BLaER1 (cell line): ENCODE measurements at regions not wholly inside any gene's neighbourhood (a gene's known extent, or its start where the extent isn't known, plus 50 kb on each side); places are given as distances from the start of the nearest gene placed in this dataset.

Source experiments
- H3K27ac ChIP-seq: shearing (Covaris generic); formaldehyde crosslinking; 2 replicates; pipeline ENCODE4 v1.8.1; 2022
- H3K27me3 ChIP-seq: shearing (Covaris generic); formaldehyde crosslinking; 2 replicates; pipeline ENCODE4 v1.8.1; 2022
- H3K36me3 ChIP-seq: shearing (Covaris generic); formaldehyde crosslinking; 2 replicates; pipeline ENCODE4 v1.8.1; 2022
- H3K4me1 ChIP-seq: shearing (Covaris generic); formaldehyde crosslinking; 2 replicates; pipeline ENCODE4 v1.8.1; 2022
- H3K4me2 ChIP-seq: shearing (Covaris generic); formaldehyde crosslinking; 2 replicates; pipeline ENCODE4 v1.8.1; 2022
- H3K4me3 ChIP-seq: shearing (Covaris generic); formaldehyde crosslinking; 2 replicates; pipeline ENCODE4 v1.8.1; 2022
- H3K9ac ChIP-seq: shearing (Covaris generic); formaldehyde crosslinking; 2 replicates; pipeline ENCODE4 v1.8.1; 2022
- H3K9me3 ChIP-seq: shearing (Covaris generic); formaldehyde crosslinking; 2 replicates; pipeline ENCODE4 v1.8.1; 2022
- H4K20me1 ChIP-seq: shearing (Covaris generic); formaldehyde crosslinking; 2 replicates; pipeline ENCODE4 v1.8.1; 2022
- Cebpa-rat ChIP-seq: shearing (Covaris generic); IDR thresholded peaks from 2 replicates; pipeline ENCODE4 v1.8.1; 2022

GRCh38 chr1:59142311-59143132, 154.4 kb upstream of the FGGY start:
- H3K4me1 ChIP-seq, result peaks cover 40% of the 10 kb centered on the region
- TF ChIP-seq Cebpa-rat, result no peak
- no peaks in the 10 kb centered on the region for H3K9me3 ChIP-seq
- no peak overlapping the region for H3K9ac ChIP-seq
- no peaks in the 10 kb centered on the region for H4K20me1 ChIP-seq
- no peaks in the 10 kb centered on the region for H3K36me3 ChIP-seq
- peaks cover 16% of the 10 kb centered on the region for H3K27me3 ChIP-seq
- H3K27ac ChIP-seq, result no peak overlapping the region
- no peak overlapping the region for H3K4me3 ChIP-seq
- H3K4me2 ChIP-seq, result no peak overlapping the region

GRCh38 chr1:59143133-59143487, 153.8 kb upstream of the FGGY start:
- Histone ChIP-seq H3K9ac (no peak overlapping the region), H3K4me1 (peaks cover 34% of the 10 kb centered on the region), H3K27ac (no peak overlapping the region), H3K4me3 (no peak overlapping the region), H4K20me1 (no peaks in the 10 kb centered on the region), H3K9me3 (no peaks in the 10 kb centered on the region), H3K27me3 (peaks cover 22% of the 10 kb centered on the region), H3K36me3 (no peaks in the 10 kb centered on the region), H3K4me2 (no peak overlapping the region)
- TF ChIP-seq Cebpa-rat, result no peak

DNA sequence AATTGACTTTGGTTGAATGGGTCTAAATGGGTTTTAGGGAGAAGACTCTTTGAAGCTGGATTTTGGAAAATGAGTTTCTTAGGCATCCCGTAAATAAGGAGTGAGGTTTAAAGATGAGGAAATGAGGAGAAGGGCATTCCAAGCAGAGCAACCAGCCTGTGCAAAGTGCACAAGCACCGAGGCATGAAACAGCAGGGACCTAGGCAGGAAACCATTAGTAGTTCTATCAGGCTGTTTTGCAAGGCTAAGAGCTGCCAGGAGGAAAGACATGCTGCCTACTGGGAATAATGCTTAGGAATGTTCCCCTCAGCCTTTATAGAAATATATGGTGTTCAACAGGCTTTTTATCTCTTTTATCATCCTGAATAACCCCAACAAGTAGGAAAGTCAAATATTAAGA, 153.1 kb upstream of the FGGY start:
- H4K20me1 ChIP-seq, result no peaks in the 10 kb centered on the region
- no peak overlapping the region for H3K4me3 ChIP-seq
- H3K9ac ChIP-seq, result no peak overlapping the region
- no peaks in the 10 kb centered on the region for H3K36me3 ChIP-seq
- no peak for TF ChIP-seq Cebpa-rat
- no peak overlapping the region for H3K4me2 ChIP-seq
- peaks cover 25% of the 10 kb centered on the region for H3K27me3 ChIP-seq
- no peaks in the 10 kb centered on the region for H3K9me3 ChIP-seq
- H3K27ac ChIP-seq, result no peak overlapping the region
- peaks cover 27% of the 10 kb centered on the region for H3K4me1 ChIP-seq

GRCh38 chr1:59144959-59145358, 151.9 kb upstream of the FGGY start:
- Histone ChIP-seq H3K36me3 (no peaks in the 10 kb centered on the region), H3K4me1 (peaks cover 16% of the 10 kb centered on the region), H3K27ac (no peak overlapping the region), H3K9me3 (no peaks in the 10 kb centered on the region), H4K20me1 (no peaks in the 10 kb centered on the region), H3K27me3 (peaks cover 25% of the 10 kb centered on the region), H3K4me3 (no peak overlapping the region), H3K9ac (no peak overlapping the region), H3K4me2 (no peak overlapping the region)
- TF ChIP-seq Cebpa-rat, result no peak

- 0 out of 2 replicates have a peak overlapping the region, but pooled peaks have one; percentile 64 for H3K4me3 ChIP-seq
- H4K20me1 ChIP-seq, result no peaks in the 10 kb centered on the region
- H3K36me3 ChIP-seq, result no peaks in the 10 kb centered on the region
- no peak overlapping the region for H3K9ac ChIP-seq
- TF ChIP-seq Cebpa-rat, result no peak
- H3K4me1 ChIP-seq, result peaks cover 23% of the 10 kb centered on the region
- peaks cover 25% of the 10 kb centered on the region for H3K27me3 ChIP-seq
- peak overlapping the region; percentile 88 for H3K4me2 ChIP-seq
- H3K9me3 ChIP-seq, result no peaks in the 10 kb centered on the region
- H3K27ac ChIP-seq, result no peak overlapping the region
Observed at GRCh38 chr1:59146056-59146455, 150.8 kb upstream of the FGGY start.

DNA sequence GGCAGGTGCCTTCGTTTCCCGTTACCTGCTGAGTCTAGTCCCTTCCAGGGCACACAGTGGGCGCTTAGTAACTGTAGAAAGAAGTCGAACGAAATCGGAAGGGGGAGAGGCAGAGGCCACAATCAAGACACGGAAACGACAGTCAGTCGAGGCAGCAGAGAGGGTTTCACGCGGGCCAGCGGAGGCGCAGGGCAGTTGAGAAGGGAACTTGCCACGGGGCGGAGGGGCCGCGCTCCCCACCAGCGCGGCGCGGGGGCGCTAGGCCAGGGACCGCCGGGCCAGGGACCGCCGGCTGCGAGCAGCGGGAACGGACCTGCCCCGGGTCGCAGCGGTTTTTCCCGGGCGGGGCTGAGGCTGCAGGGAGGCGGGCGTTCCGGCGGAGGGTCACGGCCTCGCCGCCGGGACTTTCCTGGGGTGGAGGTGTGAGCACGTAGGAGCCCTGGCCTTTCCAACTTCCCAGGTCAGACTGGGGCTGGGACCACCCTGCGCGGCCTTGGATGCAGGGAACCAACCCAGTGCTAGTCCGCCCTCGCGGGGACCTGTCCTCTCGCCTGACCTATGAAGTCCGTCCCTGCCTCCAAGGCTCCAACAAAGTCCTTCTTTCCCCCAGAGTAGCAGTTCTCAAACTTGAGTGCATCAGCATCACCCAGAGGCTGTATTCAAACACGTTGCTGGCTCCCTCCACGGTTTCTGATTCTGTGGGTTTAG, 150.1 kb upstream of the FGGY start:
- Histone ChIP-seq H3K4me2 (peak overlapping the region; percentile 88), H3K9me3 (no peaks in the 10 kb centered on the region), H3K4me1 (peaks cover 29% of the 10 kb centered on the region), H3K27ac (no peak overlapping the region), H3K27me3 (peaks cover 25% of the 10 kb centered on the region), H3K4me3 (peak overlapping the region; percentile 64), H4K20me1 (no peaks in the 10 kb centered on the region), H3K36me3 (no peaks in the 10 kb centered on the region), H3K9ac (peak overlapping the region; percentile 58)
- TF ChIP-seq Cebpa-rat, result no peak

DNA sequence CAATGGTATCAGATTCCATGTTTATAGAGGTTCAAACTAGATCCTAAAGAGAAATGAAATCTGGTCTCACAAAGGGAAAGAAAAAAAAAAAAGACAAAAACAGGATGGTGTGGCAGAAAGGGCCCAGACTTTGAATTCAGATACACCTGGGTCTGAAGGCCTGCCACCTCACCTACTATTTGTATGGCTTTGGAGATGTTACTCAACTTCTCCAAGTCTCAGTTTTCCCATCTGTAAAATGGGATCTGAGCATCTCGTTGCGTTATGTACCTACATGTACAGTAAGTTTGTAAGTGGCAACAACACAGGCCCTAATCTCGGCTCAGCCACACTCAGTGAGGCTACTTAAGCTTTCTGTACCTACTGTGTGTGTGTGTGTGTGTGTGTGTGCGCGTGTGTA, 147.5 kb upstream of the FGGY start:
- Histone ChIP-seq H3K27ac (no peak overlapping the region), H3K36me3 (no peaks in the 10 kb centered on the region), H3K9me3 (no peaks in the 10 kb centered on the region), H3K9ac (no peak overlapping the region), H3K4me1 (peaks cover 24% of the 10 kb centered on the region), H3K27me3 (peaks cover 25% of the 10 kb centered on the region), H3K4me3 (no peak overlapping the region), H3K4me2 (no peak overlapping the region), H4K20me1 (no peaks in the 10 kb centered on the region)
- TF ChIP-seq Cebpa-rat, result no peak

DNA sequence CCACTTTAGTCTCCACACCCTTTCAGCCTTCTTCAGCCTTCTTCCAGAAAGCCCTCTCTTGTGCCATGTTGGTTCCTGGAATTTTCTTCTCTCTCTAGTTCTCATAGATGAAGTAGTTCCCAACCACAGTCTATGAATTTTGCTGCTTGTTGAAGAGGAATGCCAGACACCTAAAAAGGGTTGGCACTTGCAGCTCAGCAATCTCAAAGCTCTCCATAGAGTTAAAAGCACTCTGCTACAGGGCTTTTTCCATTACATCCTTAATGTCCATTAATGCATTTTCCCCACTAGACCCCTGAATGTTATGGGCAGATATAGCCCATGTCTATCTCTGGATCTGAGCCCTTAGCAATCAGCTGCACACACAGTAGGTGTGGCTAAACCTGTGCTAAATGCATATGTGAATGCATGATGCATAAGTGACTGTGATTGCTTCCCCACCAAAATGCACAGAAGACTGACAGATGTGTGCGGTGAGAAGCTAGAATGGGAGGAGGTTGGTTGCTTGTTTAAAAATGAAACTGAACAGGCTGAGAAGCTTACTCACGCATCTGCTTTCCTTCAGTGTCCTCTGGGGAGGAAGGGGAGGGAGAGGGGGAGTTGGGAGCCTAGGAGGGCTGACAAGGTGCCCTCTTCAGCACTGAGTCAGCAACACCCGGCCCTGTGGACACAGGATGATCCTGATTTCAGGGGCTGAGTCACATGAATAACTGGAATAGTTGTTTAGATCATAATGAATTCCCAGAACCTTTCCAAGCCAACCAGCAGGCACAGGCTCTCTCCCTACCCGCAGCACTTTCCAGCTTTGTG, 146.1 kb upstream of the FGGY start:
- Histone ChIP-seq H3K4me2 (peak overlapping the region; percentile 46), H3K27me3 (peaks cover 25% of the 10 kb centered on the region), H3K4me1 (peaks cover 24% of the 10 kb centered on the region), H3K9ac (no peak overlapping the region), H3K9me3 (no peaks in the 10 kb centered on the region), H3K36me3 (no peaks in the 10 kb centered on the region), H3K4me3 (no peak overlapping the region), H4K20me1 (no peaks in the 10 kb centered on the region), H3K27ac (no peak overlapping the region)
- TF ChIP-seq Cebpa-rat, result no peak

GRCh38 chr1:59151387-59151761, 145.5 kb upstream of the FGGY start:
- no peak overlapping the region for H3K27ac ChIP-seq
- H3K27me3 ChIP-seq, result peaks cover 20% of the 10 kb centered on the region
- H4K20me1 ChIP-seq, result no peaks in the 10 kb centered on the region
- no peaks in the 10 kb centered on the region for H3K36me3 ChIP-seq
- no peak overlapping the region for H3K4me3 ChIP-seq
- TF ChIP-seq Cebpa-rat, result no peak
- no peak overlapping the region for H3K9ac ChIP-seq
- no peaks in the 10 kb centered on the region for H3K9me3 ChIP-seq
- H3K4me2 ChIP-seq, result peak overlapping the region; percentile 46
- H3K4me1 ChIP-seq, result peaks cover 23% of the 10 kb centered on the region

DNA sequence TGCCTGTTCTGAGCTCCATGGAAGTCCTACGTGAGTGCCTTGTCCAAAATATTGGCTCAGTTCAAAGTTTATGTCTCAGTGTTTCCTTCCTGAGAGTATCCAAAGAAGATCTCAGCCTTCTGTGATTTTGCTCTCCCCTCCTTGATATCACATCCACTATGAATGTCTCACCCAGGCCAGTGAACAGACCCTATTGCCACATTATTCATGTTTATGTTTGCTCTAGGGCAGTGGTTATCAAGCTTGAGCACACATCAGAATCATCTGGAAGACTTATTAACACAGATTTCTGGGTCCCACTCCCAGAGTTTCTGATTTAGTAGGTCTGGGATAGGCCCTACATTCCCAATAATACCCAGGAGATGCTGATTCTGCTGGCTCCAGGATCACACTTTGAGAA, 145.0 kb upstream of the FGGY start:
- TF ChIP-seq Cebpa-rat, result no peak
- Histone ChIP-seq H3K4me3 (no peak overlapping the region), H3K27ac (no peak overlapping the region), H3K4me1 (peaks cover 18% of the 10 kb centered on the region), H3K36me3 (no peaks in the 10 kb centered on the region), H3K9me3 (0 out of 2 replicates have a peak, but pooled peaks cover 2% of the 10 kb centered on the region), H3K27me3 (peaks cover 16% of the 10 kb centered on the region), H4K20me1 (no peaks in the 10 kb centered on the region), H3K4me2 (no peak overlapping the region), H3K9ac (no peak overlapping the region)
